ENCODE measurements at regions not wholly inside any gene's neighbourhood (a gene's known extent, or its start where the extent isn't known, plus 50 kb on each side); places are given as distances from the start of the nearest gene placed in this dataset.
A peak's percentile ranks its signal among the peaks of the same experiment; 100 is the strongest.

DNA sequence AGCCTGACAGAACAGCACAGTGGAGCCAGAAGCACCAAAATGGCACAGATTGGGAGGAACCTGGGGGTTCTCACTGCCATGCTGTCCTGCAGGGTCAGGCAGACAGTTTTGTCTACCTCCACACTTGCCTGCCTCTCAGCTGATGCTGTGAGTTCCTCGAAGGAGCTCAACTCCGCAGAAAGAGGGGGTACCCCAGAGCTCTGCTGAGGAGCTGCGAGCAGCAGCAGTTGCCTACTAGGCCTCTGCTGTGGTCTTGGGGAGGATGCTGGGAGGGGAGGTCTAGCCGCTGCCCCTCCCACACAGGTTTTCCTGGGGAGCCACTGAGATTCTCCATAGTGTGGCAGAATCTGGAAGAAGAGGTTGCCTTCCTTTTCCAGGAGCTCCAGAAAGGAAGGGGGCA lies 192.5 kb downstream of the FOXD2 start:
- DNase-seq (ENCODE audit: low read depth, low spot score): no peak

GRCh38 chr1:47631411-47631995 lies 193.7 kb downstream of the FOXD2 start:
- DNase-seq (ENCODE audit: low read depth, low spot score): no peak

DNA sequence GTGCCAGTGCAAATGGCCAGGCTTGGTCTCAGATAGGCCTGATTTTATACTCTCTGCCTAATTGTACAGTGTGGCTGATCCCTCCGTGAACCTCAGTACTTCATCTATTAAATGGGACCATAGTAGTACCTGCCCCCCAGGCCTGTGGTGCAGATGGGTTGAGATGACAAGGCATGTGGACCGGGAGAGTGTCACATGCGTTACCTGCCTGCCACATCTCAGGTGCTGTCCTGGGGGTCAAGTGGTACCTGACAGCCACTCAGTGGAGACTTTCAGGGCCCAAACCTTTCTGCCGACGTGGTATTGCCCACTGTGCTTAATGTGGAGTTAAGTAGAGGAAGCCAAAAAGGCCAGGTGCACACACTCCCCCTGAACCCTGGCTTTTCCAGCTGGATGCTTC lies 197.3 kb downstream of the FOXD2 start:
- no peak for DNase-seq (ENCODE audit: low read depth, low spot score)

DNA sequence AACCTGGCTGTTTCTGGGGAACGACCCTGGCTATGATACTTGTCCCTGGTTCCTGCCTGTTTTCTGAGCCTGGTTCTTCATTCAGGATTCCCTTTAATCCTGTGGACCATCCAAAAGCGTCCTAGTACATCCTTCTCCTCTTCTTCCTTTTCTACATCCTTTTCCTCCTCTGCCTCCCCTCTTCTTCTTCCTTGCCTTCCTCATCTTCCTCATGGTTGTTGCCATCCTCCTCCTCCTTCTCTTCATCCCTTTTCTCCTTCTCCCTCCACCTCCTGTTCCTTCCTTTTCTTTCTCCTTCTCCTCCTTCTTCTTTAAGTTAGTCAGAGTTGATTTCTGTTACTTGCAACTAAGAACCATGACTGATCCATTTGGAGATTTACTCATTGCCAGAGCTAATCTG lies 197.8 kb downstream of the FOXD2 start:
- no peak for DNase-seq (ENCODE audit: low read depth, low spot score)

DNA sequence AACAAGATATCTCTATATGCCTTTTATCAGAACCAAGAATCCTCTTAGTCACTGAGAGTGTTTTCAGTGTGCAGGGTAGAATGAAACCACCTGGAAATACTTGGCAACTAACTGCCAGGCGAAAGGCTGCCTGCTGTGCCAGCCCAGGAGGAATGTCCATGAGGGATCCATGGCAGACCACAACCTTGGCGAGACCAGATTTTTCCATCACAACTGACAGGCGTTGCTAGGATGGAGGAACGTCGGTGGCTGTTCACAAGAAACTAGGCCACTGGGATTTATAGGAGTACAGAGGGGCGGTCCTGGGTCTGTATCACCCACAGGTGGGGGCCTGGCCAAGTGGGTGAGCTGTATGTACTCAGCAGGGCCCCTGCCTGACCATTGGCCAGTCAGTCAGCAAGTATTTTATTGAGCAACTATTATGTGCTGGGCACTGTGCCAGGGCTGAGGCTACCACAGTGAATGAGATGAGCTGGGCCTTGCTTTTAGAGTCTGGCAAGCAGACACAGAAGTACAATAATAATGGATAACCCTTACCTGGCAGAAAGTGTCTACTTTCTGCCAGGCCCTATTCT lies 199.4 kb downstream of the FOXD2 start:
- no peak for DNase-seq (ENCODE audit: low read depth, low spot score)

- DNase-seq (ENCODE audit: low read depth, low spot score): no peak
These were observed 200.4 kb downstream of the FOXD2 start for GRCh38 chr1:47638240-47638639.

DNA sequence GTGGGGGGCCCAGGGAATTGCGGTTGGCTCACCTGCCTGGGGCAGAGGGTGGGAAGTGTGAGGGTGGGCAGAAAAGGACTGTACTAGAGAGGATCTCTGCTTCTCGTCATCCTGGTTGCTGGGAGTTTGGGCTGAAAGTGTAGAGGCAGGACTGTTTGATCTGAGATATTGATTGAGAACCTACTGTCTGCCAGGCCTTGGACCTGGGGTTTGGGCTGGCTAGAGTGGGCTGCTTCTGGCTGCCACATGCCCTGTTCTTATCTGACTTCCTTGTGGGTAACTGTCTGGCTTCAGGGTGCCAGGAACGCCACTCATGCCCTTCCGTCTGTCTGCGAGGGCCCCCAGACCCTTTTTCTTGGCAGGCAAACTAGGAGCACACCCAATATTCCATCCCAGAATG lies 200.9 kb downstream of the FOXD2 start:
- DNase-seq (ENCODE audit: low read depth, low spot score): no peak

- DNase-seq (ENCODE audit: low read depth, low spot score): no peak
These were observed 205.7 kb downstream of the FOXD2 start for GRCh38 chr1:47643306-47644211.

DNA sequence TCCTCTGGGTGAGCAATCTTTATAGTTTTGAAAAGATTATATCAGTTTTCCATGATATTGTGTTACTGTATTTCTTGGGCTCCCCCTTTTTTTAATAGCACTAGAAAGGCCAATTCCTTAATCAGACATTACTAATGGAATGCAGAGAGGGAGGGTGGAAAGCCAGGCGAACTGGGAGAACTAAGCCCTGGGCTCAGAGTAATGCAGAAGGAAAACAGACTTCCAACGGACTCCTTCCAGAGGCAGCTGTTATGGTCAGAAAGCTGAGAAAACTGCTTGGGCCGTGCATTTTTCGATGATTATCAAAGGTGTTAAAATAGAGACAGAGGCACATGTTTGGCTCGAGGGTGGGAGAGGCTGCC lies 206.3 kb downstream of the FOXD2 start:
- no peak for DNase-seq (ENCODE audit: low read depth, low spot score)

GRCh38 chr1:47645151-47645550 lies 207.3 kb downstream of the FOXD2 start:
- no peak for DNase-seq (ENCODE audit: low read depth, low spot score)

DNA sequence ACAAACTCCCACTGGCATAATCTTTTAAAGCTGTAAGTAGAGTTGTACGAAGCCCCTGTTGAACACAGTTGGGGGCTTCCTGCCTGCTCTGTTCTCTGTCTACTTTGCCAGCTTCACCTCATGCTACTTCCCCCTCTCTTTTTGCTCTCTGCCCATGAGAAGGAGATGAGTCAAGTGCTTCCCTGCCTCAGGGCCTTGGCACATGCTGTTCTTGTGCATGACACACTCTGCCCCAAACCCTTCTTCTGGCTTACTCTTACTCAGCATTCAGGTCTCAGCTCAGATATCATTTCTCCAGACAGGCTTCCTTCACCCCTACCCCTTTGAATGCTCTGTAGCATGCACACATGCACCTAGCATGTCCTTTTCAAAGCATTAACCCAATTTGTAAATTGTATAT lies 208.8 kb downstream of the FOXD2 start:
- no peak for DNase-seq (ENCODE audit: low read depth, low spot score)

DNA sequence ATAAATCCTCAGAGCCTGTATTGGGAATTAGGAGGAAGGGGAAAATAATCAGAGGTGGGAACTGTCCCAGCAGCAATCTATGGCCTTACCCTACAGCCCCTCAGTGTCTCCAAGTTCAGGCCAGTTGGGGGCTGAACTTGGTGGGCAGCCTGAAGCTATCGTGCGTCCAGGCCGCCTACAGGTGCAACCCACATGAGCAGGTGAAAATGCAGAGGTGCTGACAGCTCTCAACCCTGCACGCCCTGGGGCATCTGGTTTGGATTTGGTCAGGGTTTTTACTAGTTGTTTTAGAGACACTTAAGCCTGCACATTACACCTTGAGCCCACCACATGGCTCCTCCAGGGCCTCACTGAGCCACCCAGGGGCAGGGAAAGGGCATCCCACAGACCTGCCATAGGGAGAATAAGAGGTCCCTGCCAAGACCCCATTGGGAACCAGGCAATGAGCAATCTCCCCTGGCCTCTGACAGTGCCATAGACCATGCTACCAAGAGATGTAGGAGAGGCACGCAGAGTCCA lies 209.5 kb downstream of the FOXD2 start:
- no peak for DNase-seq (ENCODE audit: low read depth, low spot score)

GRCh38 chr1:47650205-47650604 lies 212.4 kb downstream of the FOXD2 start:
- DNase-seq (ENCODE audit: low read depth, low spot score): peak; percentile 62

DNA sequence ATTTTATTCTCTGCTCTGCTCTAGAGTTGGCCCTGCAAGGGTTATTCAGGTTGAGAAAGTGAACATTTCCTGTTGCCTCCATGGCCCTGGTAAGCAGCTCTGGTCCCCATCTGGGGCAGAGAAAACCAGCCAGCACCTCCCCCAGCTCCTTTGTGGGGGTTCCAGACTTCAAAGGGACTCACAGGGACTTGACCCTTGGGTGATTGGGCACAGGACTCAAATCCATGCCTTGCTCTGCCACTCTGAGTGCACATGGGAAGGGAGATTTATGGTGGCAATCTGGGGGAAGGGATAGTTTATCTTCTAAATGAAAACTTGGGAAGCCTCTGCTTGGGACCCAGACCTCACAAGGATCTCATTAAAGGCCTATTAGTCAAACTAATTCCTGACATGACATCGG lies 212.8 kb downstream of the FOXD2 start:
- DNase-seq (ENCODE audit: low read depth, low spot score): no peak

- no peak for DNase-seq (ENCODE audit: low read depth, low spot score)
These were observed 213.7 kb downstream of the FOXD2 start for GRCh38 chr1:47651311-47652089.

GRCh38 chr1:47655521-47656300 lies 217.9 kb downstream of the FOXD2 start:
- no peak for DNase-seq (ENCODE audit: low read depth, low spot score)

DNA sequence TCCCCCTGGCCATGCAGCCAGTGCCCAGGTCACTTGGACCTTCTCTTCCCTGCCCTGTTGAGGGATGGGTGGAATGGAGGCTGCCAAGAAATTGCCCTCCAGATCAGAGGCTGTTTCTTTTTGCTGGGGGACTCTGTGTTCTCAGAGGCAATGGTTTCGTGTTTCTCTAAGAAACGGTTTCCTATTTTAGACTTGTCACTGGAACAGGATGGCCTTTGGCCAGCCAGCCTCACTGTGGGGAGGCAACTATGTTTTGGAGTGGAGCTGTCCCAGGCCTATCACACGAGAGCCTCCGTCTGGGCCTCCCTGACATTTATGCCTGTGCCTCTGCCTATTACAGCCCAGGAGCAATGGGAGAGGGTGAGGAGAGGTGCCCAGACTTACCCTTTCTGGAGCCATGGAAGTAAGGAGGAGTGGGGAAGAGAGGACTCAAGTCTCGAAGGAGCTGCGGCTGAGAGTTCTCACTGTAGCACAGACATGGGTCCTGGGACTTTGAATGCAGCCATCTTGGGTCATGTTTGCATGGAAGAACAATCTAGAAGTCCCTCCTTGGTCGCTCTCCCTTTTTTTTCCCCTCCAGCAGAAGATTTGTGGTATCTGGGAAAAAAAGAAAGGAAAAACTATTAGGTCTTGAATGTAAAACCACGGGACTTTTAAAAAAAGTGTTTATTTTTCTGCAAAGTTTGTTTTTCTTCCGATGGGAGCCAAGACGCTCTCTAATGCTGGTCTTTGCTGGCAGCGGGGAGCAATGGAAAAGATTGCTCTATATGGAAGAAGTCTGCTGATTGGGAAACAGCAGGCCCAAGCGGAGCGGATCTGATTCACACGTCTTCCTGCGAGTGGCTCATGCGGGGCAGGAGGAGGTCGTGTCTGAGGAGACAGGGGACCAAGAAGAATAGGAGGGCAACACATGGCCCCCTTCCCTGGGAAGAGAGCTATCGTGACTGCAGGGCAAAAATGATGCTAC lies 219.2 kb downstream of the FOXD2 start:
- peak; percentile 75 for DNase-seq (ENCODE audit: low read depth, low spot score)

DNA sequence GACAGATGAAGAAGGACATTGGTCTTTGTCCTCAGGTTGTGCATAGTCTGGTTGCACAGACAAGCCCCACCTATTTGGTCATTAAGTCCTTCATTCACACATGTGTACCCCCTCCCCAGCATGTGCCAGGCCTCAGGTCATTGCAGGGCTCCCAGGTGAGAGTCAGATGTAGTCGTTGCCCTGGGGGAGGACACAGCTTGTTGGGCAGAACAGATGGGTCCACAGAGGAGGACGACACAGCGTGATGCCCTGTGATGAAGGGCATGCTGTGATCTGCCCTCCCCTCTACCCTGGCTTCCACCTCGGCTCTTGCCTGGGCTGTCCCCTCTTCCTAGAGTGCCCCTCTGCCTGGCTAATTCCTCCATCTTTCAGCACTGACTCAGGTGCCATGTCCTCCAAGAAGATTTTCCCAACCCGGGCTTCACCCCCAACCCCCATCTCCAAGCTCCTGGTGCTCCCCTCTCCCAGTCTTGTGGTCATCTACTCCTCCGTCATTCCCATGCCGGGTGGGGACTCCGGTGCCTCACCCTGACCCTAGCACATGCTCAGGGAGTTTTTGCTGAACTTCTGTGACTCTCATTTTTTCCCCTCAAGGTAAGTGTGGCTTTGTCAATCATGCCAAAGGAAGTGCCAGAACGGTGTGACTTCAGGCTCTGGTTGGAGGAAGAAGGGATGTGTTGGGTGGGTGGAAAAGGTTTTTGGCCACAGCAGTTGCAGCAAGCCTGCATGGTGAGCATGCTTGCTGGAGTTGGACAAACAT lies 220.5 kb downstream of the FOXD2 start:
- no peak for DNase-seq (ENCODE audit: low read depth, low spot score)

DNA sequence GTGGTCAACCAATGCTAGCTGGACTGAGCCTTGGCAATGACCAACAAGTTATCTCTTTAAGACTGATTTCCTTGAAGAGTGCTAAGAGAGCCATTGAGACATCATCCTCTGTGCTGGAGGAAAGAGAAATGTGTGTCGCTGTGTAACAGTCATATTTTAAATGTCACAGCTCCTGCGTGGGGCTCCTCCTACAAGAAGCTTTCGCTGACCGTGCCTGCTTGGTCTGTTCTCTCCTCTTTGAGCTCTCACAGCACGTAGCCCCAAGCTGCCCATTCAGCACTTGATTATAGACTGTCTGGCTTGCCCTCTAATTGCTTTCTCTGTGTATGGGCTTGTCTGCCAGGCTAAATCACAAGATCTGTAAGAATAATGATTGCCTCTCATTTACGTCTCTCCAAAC lies 221.3 kb downstream of the FOXD2 start:
- no peak for DNase-seq (ENCODE audit: low read depth, low spot score)
